ENCODE measurements at regions not wholly inside any gene's neighbourhood (a gene's known extent, or its start where the extent isn't known, plus 50 kb on each side); places are given as distances from the start of the nearest gene placed in this dataset.

GRCh38 chr5:57383093-57383861, 99.3 kb downstream of the ACTBL2 start (continued):
- TF ChIP-seq HEYL (CRISPR knock-in tag; IDR thresholded peaks at IDR 0.05) (no peak), GATA3 (IDR thresholded peaks at IDR 0.05; ENCODE audit: borderline replicate concordance) (peak; percentile 78)

- Histone ChIP-seq H3K4me1 (peaks cover 19% of the 10 kb centered on the region), H3K27ac (peak overlapping the region; percentile 80 to 88), H3K9me3 (no peaks in the 10 kb centered on the region), H3K4me3 (no peak overlapping the region), H3K4me2 (peak overlapping the region; percentile 76)
- no peak; a peak in 1 of 6 replicates for ATAC-seq
- DNase-seq (ENCODE audit: low read depth in 1 of 2, low spot score in 1 of 2): no peak
- ChIA-PET CTCF (interaction anchor here (0.7 to 1.6 kb wide), 16 partner anchors 8 to 1078 kb away, joined by 3 to 6 read pairs (median 3); no protein-coding TSS in a partner anchor), POLR2A (interaction anchor here (1.1 kb wide), 2 partner anchors 15 to 52 kb away, joined by 3 to 4 read pairs; no protein-coding TSS in a partner anchor)
- 60% methylated on average over 2 of the region's 2 CpGs for WGBS (ENCODE audit: missing lambda C conversion rate)
- no peak for FAIRE-seq
- no peak for TF ChIP-seq POLR2A (IDR thresholded peaks at IDR 0.05; ENCODE audit: low read length)
- no peak for TF ChIP-seq NFE2L2 (conservative IDR thresholded peaks at IDR 0.05; ENCODE audit: low read length)
- no peak for TF ChIP-seq KDM5A (IDR thresholded peaks at IDR 0.05)
- TF ChIP-seq EHMT2 (IDR thresholded peaks at IDR 0.05; ENCODE audit: low read depth): no peak
- no peak for TF ChIP-seq CHD2 (IDR thresholded peaks at IDR 0.05; ENCODE audit: low read length, partially characterized antibody)
- no peak for TF ChIP-seq RNF2 (IDR thresholded peaks at IDR 0.05; ENCODE audit: borderline replicate concordance, low read depth)
- no peak for TF ChIP-seq BHLHE40 (IDR thresholded peaks at IDR 0.05; ENCODE audit: low read depth, low read length)
- TF ChIP-seq CBX2 (IDR thresholded peaks at IDR 0.05; ENCODE audit: borderline replicate concordance, low read depth): no peak
- no peak for TF ChIP-seq TP53 (CRISPR knock-in tag; IDR thresholded peaks at IDR 0.05)
- TF ChIP-seq HOXA7 (CRISPR knock-in tag; IDR thresholded peaks at IDR 0.05): no peak
- no peak for TF ChIP-seq CHD4 (IDR thresholded peaks at IDR 0.05; ENCODE audit: borderline replicate concordance)
- TF ChIP-seq MAZ (IDR thresholded peaks at IDR 0.05; ENCODE audit: borderline replicate concordance, low read depth, low read length): no peak
- no peak for TF ChIP-seq CBX8 (IDR thresholded peaks at IDR 0.05)
- TF ChIP-seq, protein P1, sequence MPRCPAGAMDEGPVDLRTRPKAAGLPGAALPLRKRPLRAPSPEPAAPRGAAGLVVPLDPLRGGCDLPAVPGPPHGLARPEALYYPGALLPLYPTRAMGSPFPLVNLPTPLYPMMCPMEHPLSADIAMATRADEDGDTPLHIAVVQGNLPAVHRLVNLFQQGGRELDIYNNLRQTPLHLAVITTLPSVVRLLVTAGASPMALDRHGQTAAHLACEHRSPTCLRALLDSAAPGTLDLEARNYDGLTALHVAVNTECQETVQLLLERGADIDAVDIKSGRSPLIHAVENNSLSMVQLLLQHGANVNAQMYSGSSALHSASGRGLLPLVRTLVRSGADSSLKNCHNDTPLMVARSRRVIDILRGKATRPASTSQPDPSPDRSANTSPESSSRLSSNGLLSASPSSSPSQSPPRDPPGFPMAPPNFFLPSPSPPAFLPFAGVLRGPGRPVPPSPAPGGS (IDR thresholded peaks at IDR 0.05): no peak
- no peak for TF ChIP-seq ZSCAN20 (CRISPR knock-in tag; IDR thresholded peaks at IDR 0.05)
- no peak for TF ChIP-seq JUNB (IDR thresholded peaks at IDR 0.05)
Observed at GRCh38 chr5:57382655-57383054, 100.0 kb downstream of the ACTBL2 start.

GRCh38 chr5:57370376-57370775, 112.2 kb downstream of the ACTBL2 start:
- no peak for TF ChIP-seq POLR2A (IDR thresholded peaks at IDR 0.05; ENCODE audit: low read length)
- TF ChIP-seq ZSCAN20 (CRISPR knock-in tag; IDR thresholded peaks at IDR 0.05): no peak
- TF ChIP-seq SREBF2 (IDR thresholded peaks at IDR 0.05): no peak
- no peak for TF ChIP-seq FOXS1 (CRISPR knock-in tag; IDR thresholded peaks at IDR 0.05)
- no peak for TF ChIP-seq REST (IDR thresholded peaks at IDR 0.05)
- TF ChIP-seq KDM5A (IDR thresholded peaks at IDR 0.05): no peak
- no peak for TF ChIP-seq RFX5 (IDR thresholded peaks at IDR 0.05)
- Histone ChIP-seq H3K4me1 (peaks cover 29% of the 10 kb centered on the region), H3K27ac (no peak overlapping the region), H3K9me3 (no peaks in the 10 kb centered on the region), H3K4me2 (no peak overlapping the region), H3K4me3 (no peak overlapping the region)
- DNase-seq (ENCODE audit: low read depth in 1 of 2, low spot score in 1 of 2): no peak
- WGBS (ENCODE audit: missing lambda C conversion rate): 92% methylated on average over 2 of the region's 2 CpGs
- ChIA-PET POLR2A (no interaction called here), CTCF (no interaction called here)
- ATAC-seq: no peak
- FAIRE-seq: no peak
